Activated naive CD4-positive, alpha-beta T cell treated with anti-CD3 and anti-CD28 coated beads for 36 hours (primary cell): ENCODE measurements at regions not wholly inside any gene's neighbourhood (a gene's known extent, or its start where the extent isn't known, plus 50 kb on each side); places are given as distances from the start of the nearest gene placed in this dataset.

Experiments
- CTCF ChIA-PET: fragments of 350-600 bp; sonication (Branson Sonifier 250); formaldehyde crosslinking; loops from one replicate; lab custom pipeline; 2021; ENCODE audit warnings: antibody characterized with exemption; lab: Charles Lee
- DNase-seq: peaks from one replicate; pipeline ENCODE4 v3.0.0-alpha.2; 2020
- H3K27ac Mint-ChIP-seq: one replicate; pipeline ENCODE4 v1.8.0; 2021; ENCODE audit warnings: mild to moderate bottlenecking, mixed read lengths
- H3K27me3 Mint-ChIP-seq: one replicate; pipeline ENCODE4 v1.8.0; 2021; ENCODE audit warnings: low read depth, mixed read lengths
- H3K36me3 Mint-ChIP-seq: one replicate; pipeline ENCODE4 v1.8.0; 2021; ENCODE audit warnings: low read depth, mixed read lengths
- H3K4me1 Mint-ChIP-seq: one replicate; pipeline ENCODE4 v1.8.0; 2021; ENCODE audit warnings: low read depth, mixed read lengths
- H3K4me3 Mint-ChIP-seq: one replicate; pipeline ENCODE4 v1.8.0; 2021; ENCODE audit warnings: mild to moderate bottlenecking, moderate library complexity, mixed read lengths
- H3K9me3 Mint-ChIP-seq: one replicate; pipeline ENCODE4 v1.8.0; 2021; ENCODE audit warnings: mixed read lengths
- intact Hi-C: fragments of 100-400 bp; cut with micrococcal nuclease; formaldehyde crosslinking; loops from one replicate; pipeline ENCODE4 v1.15.1; 2023

DNA sequence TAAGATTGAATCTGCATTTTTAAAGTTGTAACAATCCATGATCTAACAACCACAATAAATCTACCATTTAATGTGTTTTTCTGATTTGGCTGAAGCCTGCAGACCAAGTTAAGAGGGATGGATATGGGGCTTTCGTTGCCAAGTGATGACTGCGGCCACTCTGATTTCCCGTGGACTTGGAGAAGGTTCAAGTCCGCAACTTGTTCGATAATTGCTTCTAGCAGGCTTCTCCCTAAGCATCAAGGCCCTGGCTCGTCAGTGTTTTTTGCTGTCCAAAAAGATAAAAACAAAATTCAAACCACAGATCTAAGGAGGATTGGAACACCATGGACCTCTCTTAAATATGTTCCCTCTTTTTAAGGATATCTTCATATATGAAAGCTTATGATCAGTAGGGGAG is 256.6 kb downstream of the CNTN3 start:
- no peaks in the 10 kb centered on the region for H3K4me1 Mint-ChIP-seq
- H3K27me3 Mint-ChIP-seq: no peaks in the 10 kb centered on the region
- H3K9me3 Mint-ChIP-seq: peaks cover 6% of the 10 kb centered on the region
- no peak overlapping the region for H3K4me3 Mint-ChIP-seq
- intact Hi-C loops: no loop called here
- no peaks in the 10 kb centered on the region for H3K36me3 Mint-ChIP-seq
- CTCF ChIA-PET: no interaction called here
- no peak overlapping the region for H3K27ac Mint-ChIP-seq
- DNase-seq: no peak

DNA sequence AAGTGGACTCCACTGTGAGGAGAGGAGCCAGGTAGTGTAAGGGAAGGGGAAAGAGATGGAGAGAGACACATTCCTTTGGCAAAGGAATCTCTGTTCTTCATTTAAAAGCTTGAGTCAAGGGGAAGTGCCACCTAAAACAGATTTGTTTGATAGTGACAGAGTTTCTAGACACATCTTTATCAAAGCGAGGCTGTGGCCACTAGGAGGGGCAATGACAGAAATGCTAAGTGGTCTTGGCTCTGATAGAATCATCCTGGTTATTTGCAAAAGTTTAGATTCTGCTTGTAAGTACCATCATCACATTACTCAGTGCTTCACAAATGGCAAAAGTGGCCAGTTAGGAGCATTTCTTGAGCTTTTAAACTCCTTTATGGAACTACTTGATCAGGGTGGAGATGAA is 261.4 kb downstream of the CNTN3 start:
- Mint-ChIP-seq H3K27ac (no peak overlapping the region), H3K4me3 (no peak overlapping the region), H3K36me3 (no peaks in the 10 kb centered on the region), H3K4me1 (no peaks in the 10 kb centered on the region), H3K27me3 (no peaks in the 10 kb centered on the region), H3K9me3 (peaks cover 7% of the 10 kb centered on the region)
- intact Hi-C loops: no loop called here
- DNase-seq: no peak
- CTCF ChIA-PET: no interaction called here

DNA sequence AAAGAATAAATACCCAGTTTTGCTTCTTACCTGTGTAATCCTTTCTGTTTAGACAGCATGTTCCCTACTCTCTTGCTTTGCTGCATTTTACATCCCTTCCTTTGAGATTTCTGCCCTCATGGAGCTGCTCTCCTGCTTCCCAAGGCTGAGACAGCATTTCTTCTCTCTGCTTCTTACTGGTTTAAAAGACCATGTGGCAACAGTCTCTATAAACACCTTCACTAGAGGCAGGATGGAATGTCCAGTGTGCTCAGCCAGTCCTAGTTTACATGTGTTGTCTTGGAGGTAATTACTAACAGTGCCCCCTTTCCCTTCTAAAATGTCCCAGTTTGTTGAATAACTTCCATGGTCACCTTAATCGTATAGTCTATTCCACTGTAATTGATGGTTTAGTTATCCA is 262.3 kb downstream of the CNTN3 start:
- Mint-ChIP-seq H3K27ac (no peak overlapping the region), H3K27me3 (no peaks in the 10 kb centered on the region), H3K4me1 (no peaks in the 10 kb centered on the region), H3K4me3 (no peak overlapping the region), H3K36me3 (no peaks in the 10 kb centered on the region), H3K9me3 (peaks cover 7% of the 10 kb centered on the region)
- intact Hi-C loops: no loop called here
- no peak for DNase-seq
- CTCF ChIA-PET: no interaction called here

DNA sequence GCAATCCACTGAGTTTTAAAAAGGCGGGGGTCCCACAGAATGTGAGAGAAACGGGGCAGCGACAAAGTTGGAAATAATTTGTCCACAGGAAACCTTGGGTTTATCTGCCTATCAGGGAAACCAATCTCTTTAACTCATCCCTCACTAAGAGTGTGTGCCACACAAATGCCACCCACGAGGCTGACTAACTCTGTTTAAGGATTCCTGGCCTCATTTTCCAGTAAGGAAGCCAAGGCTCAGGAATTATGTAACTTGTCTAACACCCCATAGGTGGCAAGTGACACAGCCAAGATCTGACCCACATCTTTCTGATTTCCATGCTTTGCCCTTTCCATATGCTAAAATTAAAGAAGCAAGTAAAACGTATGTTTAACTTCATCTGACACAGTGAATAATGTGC is 263.2 kb downstream of the CNTN3 start:
- no peak for DNase-seq
- H3K36me3 Mint-ChIP-seq: no peaks in the 10 kb centered on the region
- CTCF ChIA-PET: no interaction called here
- H3K27ac Mint-ChIP-seq: no peak overlapping the region
- intact Hi-C loops: no loop called here
- no peaks in the 10 kb centered on the region for H3K27me3 Mint-ChIP-seq
- H3K4me3 Mint-ChIP-seq: no peak overlapping the region
- H3K4me1 Mint-ChIP-seq: no peaks in the 10 kb centered on the region
- peaks cover 7% of the 10 kb centered on the region for H3K9me3 Mint-ChIP-seq

- H3K36me3 Mint-ChIP-seq: no peaks in the 10 kb centered on the region
- no peak overlapping the region for H3K27ac Mint-ChIP-seq
- CTCF ChIA-PET: no interaction called here
- H3K4me1 Mint-ChIP-seq: no peaks in the 10 kb centered on the region
- peaks cover 9% of the 10 kb centered on the region for H3K9me3 Mint-ChIP-seq
- no peak for DNase-seq
- intact Hi-C loops: no loop called here
- H3K27me3 Mint-ChIP-seq: no peaks in the 10 kb centered on the region
- H3K4me3 Mint-ChIP-seq: no peak overlapping the region
These were observed 265.4 kb downstream of the CNTN3 start for GRCh38 chr3:74349015-74349414.

GRCh38 chr3:74347563-74348268 is 266.7 kb downstream of the CNTN3 start:
- CTCF ChIA-PET: no interaction called here
- no peaks in the 10 kb centered on the region for H3K36me3 Mint-ChIP-seq
- H3K27me3 Mint-ChIP-seq: no peaks in the 10 kb centered on the region
- H3K9me3 Mint-ChIP-seq: peaks cover 4% of the 10 kb centered on the region
- intact Hi-C loops: no loop called here
- no peak for DNase-seq
- H3K27ac Mint-ChIP-seq: no peak overlapping the region
- no peak overlapping the region for H3K4me3 Mint-ChIP-seq
- no peaks in the 10 kb centered on the region for H3K4me1 Mint-ChIP-seq

DNA sequence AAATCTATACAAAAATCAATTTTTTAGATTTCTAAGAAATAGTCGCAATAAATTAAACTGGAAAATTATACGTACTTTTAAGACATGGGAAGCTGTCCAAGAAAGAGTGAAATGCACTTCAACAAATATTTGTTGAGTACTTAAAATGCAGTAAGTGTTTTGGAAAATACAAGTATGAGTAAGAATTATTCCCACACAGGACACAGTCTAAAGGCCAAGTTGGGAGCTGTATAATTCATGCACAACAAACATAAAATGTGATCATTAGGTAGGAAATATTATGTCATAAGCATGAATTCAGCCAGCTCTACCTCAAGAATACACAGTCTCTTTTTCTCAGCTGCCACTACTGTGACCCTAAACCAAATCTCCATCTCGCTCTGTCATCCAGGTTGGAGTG is 267.6 kb downstream of the CNTN3 start:
- Mint-ChIP-seq H3K27ac (no peak overlapping the region), H3K9me3 (peaks cover 2% of the 10 kb centered on the region), H3K4me1 (no peaks in the 10 kb centered on the region), H3K36me3 (no peaks in the 10 kb centered on the region), H3K4me3 (no peak overlapping the region), H3K27me3 (no peaks in the 10 kb centered on the region)
- intact Hi-C loops: no loop called here
- CTCF ChIA-PET: no interaction called here
- DNase-seq: no peak

GRCh38 chr3:74345701-74346100 is 268.8 kb downstream of the CNTN3 start:
- Mint-ChIP-seq H3K27ac (no peak overlapping the region), H3K4me3 (no peak overlapping the region), H3K36me3 (no peaks in the 10 kb centered on the region), H3K4me1 (no peaks in the 10 kb centered on the region), H3K27me3 (no peaks in the 10 kb centered on the region), H3K9me3 (peaks cover 2% of the 10 kb centered on the region)
- intact Hi-C loops: no loop called here
- no peak for DNase-seq
- CTCF ChIA-PET: no interaction called here

DNA sequence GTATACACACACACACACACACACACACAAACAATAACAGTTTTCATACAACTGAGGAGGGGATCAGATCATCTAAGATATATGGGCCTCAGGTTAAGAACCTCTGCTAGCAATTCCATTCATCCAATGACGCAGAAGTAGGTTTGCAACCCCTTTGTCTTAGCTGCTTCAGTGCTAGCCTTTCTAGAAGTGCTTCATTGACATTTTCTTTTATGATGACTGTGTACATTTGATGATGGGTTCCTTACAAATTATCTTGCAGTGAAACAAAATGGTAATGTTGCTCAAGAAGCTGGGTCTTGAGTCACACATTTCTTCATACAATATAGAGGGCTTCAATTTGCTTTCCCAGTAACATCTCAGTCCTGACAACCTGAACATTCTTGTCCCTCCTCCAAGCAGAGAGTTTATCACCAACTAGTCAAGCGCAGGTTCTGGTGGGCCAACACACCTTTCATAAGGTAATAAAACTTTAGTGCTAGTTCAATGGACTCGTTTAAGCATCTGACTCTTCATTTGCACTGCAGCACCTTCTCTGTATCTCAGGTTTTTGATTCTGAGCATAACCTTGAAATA is 269.5 kb downstream of the CNTN3 start:
- H3K4me3 Mint-ChIP-seq: no peak overlapping the region
- no peaks in the 10 kb centered on the region for H3K36me3 Mint-ChIP-seq
- no peaks in the 10 kb centered on the region for H3K27me3 Mint-ChIP-seq
- DNase-seq: no peak
- H3K4me1 Mint-ChIP-seq: no peaks in the 10 kb centered on the region
- no peak overlapping the region for H3K27ac Mint-ChIP-seq
- intact Hi-C loops: no loop called here
- CTCF ChIA-PET: no interaction called here
- H3K9me3 Mint-ChIP-seq: peaks cover 6% of the 10 kb centered on the region

GRCh38 chr3:74343391-74343790 is 271.1 kb downstream of the CNTN3 start:
- H3K9me3 Mint-ChIP-seq: peaks cover 9% of the 10 kb centered on the region
- CTCF ChIA-PET: interaction anchor here (0.7 kb wide), 1 partner anchor 34 kb away, joined by 3 read pairs; no protein-coding TSS in a partner anchor
- H3K36me3 Mint-ChIP-seq: no peaks in the 10 kb centered on the region
- H3K27ac Mint-ChIP-seq: no peak overlapping the region
- no peak overlapping the region for H3K4me3 Mint-ChIP-seq
- no peaks in the 10 kb centered on the region for H3K27me3 Mint-ChIP-seq
- intact Hi-C loops: no loop called here
- DNase-seq: no peak
- no peaks in the 10 kb centered on the region for H3K4me1 Mint-ChIP-seq

GRCh38 chr3:74338998-74339397 is 275.5 kb downstream of the CNTN3 start:
- CTCF ChIA-PET: no interaction called here
- no peaks in the 10 kb centered on the region for H3K36me3 Mint-ChIP-seq
- no peaks in the 10 kb centered on the region for H3K4me1 Mint-ChIP-seq
- no peak overlapping the region for H3K27ac Mint-ChIP-seq
- peaks cover 16% of the 10 kb centered on the region for H3K9me3 Mint-ChIP-seq
- no peak overlapping the region for H3K4me3 Mint-ChIP-seq
- H3K27me3 Mint-ChIP-seq: no peaks in the 10 kb centered on the region
- DNase-seq: no peak
- intact Hi-C loops: no loop called here

GRCh38 chr3:74332165-74332564 is 282.3 kb downstream of the CNTN3 start:
- Mint-ChIP-seq H3K27ac (no peak overlapping the region), H3K27me3 (no peaks in the 10 kb centered on the region), H3K9me3 (peaks cover 13% of the 10 kb centered on the region), H3K36me3 (no peaks in the 10 kb centered on the region), H3K4me1 (no peaks in the 10 kb centered on the region), H3K4me3 (no peak overlapping the region)
- no peak for DNase-seq
- CTCF ChIA-PET: interaction anchor here (0.6 kb wide), 1 partner anchor 150 kb away, joined by 3 read pairs; no protein-coding TSS in a partner anchor
- intact Hi-C loops: no loop called here

- no peak overlapping the region for H3K27ac Mint-ChIP-seq
- peaks cover 12% of the 10 kb centered on the region for H3K9me3 Mint-ChIP-seq
- no peaks in the 10 kb centered on the region for H3K27me3 Mint-ChIP-seq
- H3K4me3 Mint-ChIP-seq: no peak overlapping the region
- H3K36me3 Mint-ChIP-seq: no peaks in the 10 kb centered on the region
- CTCF ChIA-PET: no interaction called here
- DNase-seq: no peak
- no peaks in the 10 kb centered on the region for H3K4me1 Mint-ChIP-seq
- intact Hi-C loops: no loop called here
These were observed 282.7 kb downstream of the CNTN3 start for GRCh38 chr3:74331711-74332110.
